Hepatocyte (in vitro differentiated cells): ENCODE measurements at regions not wholly inside any gene's neighbourhood (a gene's known extent, or its start where the extent isn't known, plus 50 kb on each side); places are given as distances from the start of the nearest gene placed in this dataset.

Experiments used
- EZH2 ChIP-seq: fragments of 200-600 bp; sonication (generic); IDR thresholded peaks from 2 replicates; pipeline ENCODE4 v1.6.1; 2016; ENCODE audit warnings: antibody characterized with exemption, mild to moderate bottlenecking, borderline replicate concordance
- TF ChIP-seq, protein P1 (sequence below): fragments of 200-600 bp; sonication (generic); IDR thresholded peaks from 2 replicates; pipeline ENCODE4 v1.5.1; 2016; ENCODE audit warnings: antibody characterized with exemption, mild to moderate bottlenecking; ENCODE audit not compliant: poor library complexity

DNA sequence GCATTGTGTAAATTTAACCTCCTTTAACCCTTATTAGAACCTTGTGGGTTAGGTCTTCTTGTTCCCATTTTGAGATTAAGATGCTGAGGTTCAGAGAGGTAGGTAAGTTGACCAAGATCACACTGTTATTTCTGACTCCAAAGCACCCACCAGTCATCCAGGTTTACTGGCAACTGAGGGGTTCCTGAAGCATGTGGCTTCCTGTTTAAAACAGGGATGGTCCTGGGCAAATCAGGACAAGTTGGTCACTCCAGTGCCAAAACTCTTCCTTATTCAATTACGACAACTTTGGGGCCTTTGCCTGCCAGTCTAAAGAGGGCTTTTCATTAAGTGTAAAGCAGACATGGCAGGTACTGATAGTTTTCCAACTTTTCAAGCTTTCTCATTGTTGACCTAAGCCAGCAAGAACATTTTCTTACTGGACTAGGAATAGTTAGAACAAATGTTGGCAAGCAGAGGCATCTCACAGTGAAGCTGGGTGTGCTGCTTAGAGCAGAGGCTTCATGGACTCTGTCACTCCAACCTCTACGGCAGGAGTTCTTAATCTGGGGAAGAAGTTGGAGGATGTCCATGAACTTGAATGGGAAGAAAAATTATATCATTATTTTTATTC, 149.4 kb upstream of the ADAMTS9 start:
- TF ChIP-seq, protein P1, sequence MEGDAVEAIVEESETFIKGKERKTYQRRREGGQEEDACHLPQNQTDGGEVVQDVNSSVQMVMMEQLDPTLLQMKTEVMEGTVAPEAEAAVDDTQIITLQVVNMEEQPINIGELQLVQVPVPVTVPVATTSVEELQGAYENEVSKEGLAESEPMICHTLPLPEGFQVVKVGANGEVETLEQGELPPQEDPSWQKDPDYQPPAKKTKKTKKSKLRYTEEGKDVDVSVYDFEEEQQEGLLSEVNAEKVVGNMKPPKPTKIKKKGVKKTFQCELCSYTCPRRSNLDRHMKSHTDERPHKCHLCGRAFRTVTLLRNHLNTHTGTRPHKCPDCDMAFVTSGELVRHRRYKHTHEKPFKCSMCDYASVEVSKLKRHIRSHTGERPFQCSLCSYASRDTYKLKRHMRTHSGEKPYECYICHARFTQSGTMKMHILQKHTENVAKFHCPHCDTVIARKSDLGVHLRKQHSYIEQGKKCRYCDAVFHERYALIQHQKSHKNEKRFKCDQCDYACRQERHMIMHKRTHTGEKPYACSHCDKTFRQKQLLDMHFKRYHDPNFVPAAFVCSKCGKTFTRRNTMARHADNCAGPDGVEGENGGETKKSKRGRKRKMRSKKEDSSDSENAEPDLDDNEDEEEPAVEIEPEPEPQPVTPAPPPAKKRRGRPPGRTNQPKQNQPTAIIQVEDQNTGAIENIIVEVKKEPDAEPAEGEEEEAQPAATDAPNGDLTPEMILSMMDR, result no peak
- no peak for TF ChIP-seq EZH2
